Endothelial cell (in vitro differentiated cells): ENCODE measurements at regions not wholly inside any gene's neighbourhood (a gene's known extent, or its start where the extent isn't known, plus 50 kb on each side); places are given as distances from the start of the nearest gene placed in this dataset.

Source experiments
- DNase-seq: peaks from one replicate; pipeline ENCODE4 v3.0.0; 2021; ENCODE audit warnings: low spot score
- H3K27ac Mint-ChIP-seq: one replicate; pipeline ENCODE4 v1.8.0; 2021; ENCODE audit warnings: mixed read lengths, inconsistent platforms; ENCODE audit not compliant: unreplicated experiment
- H3K27me3 Mint-ChIP-seq: one replicate; pipeline ENCODE4 v1.8.0; 2021; ENCODE audit warnings: mild to moderate bottlenecking, moderate library complexity, mixed read lengths, inconsistent platforms; ENCODE audit not compliant: unreplicated experiment
- H3K36me3 Mint-ChIP-seq: one replicate; pipeline ENCODE4 v1.8.0; 2021; ENCODE audit warnings: mild to moderate bottlenecking, low read depth, mixed read lengths, inconsistent platforms; ENCODE audit not compliant: unreplicated experiment
- H3K4me1 Mint-ChIP-seq: one replicate; pipeline ENCODE4 v1.8.0; 2021; ENCODE audit warnings: mild to moderate bottlenecking, mixed read lengths, inconsistent platforms; ENCODE audit not compliant: unreplicated experiment
- H3K4me3 Mint-ChIP-seq: one replicate; pipeline ENCODE4 v1.8.0; 2021; ENCODE audit warnings: mild to moderate bottlenecking, mixed read lengths, inconsistent platforms; ENCODE audit not compliant: unreplicated experiment
- H3K9me3 Mint-ChIP-seq: one replicate; pipeline ENCODE4 v1.8.0; 2021; ENCODE audit warnings: mixed read lengths, inconsistent platforms; ENCODE audit not compliant: unreplicated experiment
- TF ChIP-seq, protein P1 (sequence below): fragments of 200-600 bp; sonication (generic); IDR thresholded peaks from one replicate; pipeline ENCODE4 v1.5.0; 2021; ENCODE audit warnings: antibody characterized with exemption; ENCODE audit not compliant: unreplicated experiment

DNA sequence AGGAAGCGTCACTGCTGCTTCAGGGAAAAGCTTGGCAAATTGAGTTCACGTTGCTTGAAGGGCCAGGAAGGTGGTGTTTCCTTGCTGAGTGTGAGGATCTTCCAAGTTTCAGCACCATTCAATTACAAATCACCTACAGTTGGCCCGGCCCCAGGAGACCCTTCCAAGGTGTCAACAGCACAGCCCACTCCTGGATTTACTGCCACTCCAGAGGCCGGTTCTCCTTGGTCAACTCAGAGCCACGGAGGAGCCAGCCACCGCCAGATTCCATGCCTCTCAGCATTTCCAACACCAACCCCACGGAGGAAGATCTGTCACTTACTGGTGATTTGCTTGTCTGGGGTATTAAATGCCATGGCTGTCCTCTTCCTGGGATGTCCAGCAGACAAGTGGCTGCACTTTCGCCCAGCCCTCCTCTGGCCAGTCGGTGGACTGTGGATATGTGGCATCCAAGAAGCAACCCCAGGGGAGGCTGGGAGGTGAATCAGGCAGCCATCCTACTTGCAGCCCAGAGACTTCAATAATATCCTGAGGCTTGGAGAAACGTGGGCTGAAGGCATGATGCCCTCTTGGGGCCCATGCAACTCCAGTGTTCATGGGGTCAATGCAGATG, 74.1 kb upstream of the SHANK2 start:
- H3K27ac Mint-ChIP-seq = no peak overlapping the region
- no peak for DNase-seq
- peaks cover 5% of the 10 kb centered on the region for H3K27me3 Mint-ChIP-seq
- peaks cover 10% of the 10 kb centered on the region for H3K9me3 Mint-ChIP-seq
- TF ChIP-seq, protein P1, sequence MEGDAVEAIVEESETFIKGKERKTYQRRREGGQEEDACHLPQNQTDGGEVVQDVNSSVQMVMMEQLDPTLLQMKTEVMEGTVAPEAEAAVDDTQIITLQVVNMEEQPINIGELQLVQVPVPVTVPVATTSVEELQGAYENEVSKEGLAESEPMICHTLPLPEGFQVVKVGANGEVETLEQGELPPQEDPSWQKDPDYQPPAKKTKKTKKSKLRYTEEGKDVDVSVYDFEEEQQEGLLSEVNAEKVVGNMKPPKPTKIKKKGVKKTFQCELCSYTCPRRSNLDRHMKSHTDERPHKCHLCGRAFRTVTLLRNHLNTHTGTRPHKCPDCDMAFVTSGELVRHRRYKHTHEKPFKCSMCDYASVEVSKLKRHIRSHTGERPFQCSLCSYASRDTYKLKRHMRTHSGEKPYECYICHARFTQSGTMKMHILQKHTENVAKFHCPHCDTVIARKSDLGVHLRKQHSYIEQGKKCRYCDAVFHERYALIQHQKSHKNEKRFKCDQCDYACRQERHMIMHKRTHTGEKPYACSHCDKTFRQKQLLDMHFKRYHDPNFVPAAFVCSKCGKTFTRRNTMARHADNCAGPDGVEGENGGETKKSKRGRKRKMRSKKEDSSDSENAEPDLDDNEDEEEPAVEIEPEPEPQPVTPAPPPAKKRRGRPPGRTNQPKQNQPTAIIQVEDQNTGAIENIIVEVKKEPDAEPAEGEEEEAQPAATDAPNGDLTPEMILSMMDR = no peak
- H3K4me3 Mint-ChIP-seq = no peak overlapping the region
- H3K4me1 Mint-ChIP-seq = no peaks in the 10 kb centered on the region
- H3K36me3 Mint-ChIP-seq = peaks cover 15% of the 10 kb centered on the region

DNA sequence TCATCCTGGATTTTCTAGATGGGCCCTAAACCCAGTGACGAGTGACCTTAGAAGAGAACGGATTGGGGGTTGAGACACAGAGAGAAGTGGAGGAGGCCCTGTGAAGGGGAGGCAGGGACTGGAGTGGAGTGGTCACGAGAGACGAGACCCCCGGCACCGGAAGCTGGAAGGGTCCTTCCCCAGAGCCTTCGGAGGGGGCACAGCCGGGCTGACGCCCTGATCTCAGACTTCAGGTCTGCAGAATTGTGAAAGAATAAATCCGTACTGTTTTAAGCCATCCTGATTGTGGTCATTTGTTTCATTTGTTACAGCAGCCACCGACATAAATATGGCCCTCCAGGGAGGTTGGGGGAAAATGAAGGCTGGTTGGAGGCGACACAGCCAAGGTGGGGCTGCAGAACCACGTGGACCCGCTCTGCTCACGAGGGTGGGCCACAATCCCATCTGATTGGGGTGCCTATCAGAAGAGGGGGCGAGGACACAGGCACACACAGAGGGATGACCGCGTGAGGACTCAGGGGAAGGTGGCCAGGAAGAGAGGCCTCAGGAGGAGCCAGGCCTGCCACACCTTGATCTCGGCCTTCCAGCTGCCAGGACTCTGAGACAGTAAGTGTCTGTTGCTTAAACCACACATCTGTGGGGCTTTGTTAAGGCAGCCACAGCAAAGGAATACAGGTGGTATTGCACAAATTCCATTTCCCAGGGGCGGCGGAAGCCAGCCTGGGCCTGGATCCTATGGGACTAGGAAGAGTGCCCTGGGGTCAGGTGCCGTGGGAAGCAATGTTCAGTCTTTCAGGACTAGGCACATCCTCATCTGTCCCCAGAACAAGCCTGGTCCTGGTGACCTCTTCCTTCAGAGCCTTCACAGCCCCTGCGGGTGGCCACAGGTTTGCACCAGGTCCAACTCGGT, 73.3 kb upstream of the SHANK2 start:
- Mint-ChIP-seq H3K27ac (no peak overlapping the region), H3K4me3 (no peak overlapping the region), H3K27me3 (peaks cover 5% of the 10 kb centered on the region), H3K4me1 (no peaks in the 10 kb centered on the region), H3K9me3 (peaks cover 10% of the 10 kb centered on the region), H3K36me3 (peaks cover 15% of the 10 kb centered on the region)
- DNase-seq = no peak
- TF ChIP-seq, protein P1 = no peak

DNA sequence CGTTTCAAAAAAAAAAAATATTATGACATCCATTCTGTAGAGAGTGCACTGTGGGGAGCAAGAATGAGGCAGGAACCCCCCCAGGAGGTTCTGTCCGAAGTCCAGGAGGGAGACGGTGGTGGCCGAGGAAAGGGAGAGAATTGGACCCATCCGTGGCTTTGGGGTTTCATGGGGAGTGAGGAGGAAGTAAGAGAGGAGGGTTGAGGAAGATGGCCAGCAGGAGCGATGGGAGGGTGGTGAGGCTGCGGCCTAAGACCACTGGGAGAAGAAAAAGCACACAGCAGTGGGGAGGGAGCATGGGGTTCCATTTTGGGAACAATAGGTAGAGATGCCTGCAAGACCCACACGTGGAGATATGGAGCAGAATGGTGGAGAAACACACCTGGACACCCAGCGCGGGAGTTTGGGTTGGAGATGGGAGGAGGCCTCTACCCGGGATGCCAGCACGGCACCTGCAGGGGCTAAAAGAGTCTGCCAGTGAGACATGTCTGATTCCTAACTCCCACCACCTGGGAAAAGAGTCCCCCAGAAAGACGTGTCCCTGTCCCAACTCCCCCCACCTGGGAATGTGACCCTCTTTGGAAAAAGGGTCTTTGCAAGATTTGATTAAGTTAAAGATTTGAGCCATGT, 72.5 kb upstream of the SHANK2 start:
- peaks cover 7% of the 10 kb centered on the region for H3K9me3 Mint-ChIP-seq
- H3K4me3 Mint-ChIP-seq = no peak overlapping the region
- peaks cover 5% of the 10 kb centered on the region for H3K27me3 Mint-ChIP-seq
- peaks cover 13% of the 10 kb centered on the region for H3K36me3 Mint-ChIP-seq
- DNase-seq = no peak
- no peaks in the 10 kb centered on the region for H3K4me1 Mint-ChIP-seq
- TF ChIP-seq, protein P1 = no peak
- H3K27ac Mint-ChIP-seq = no peak overlapping the region

DNA sequence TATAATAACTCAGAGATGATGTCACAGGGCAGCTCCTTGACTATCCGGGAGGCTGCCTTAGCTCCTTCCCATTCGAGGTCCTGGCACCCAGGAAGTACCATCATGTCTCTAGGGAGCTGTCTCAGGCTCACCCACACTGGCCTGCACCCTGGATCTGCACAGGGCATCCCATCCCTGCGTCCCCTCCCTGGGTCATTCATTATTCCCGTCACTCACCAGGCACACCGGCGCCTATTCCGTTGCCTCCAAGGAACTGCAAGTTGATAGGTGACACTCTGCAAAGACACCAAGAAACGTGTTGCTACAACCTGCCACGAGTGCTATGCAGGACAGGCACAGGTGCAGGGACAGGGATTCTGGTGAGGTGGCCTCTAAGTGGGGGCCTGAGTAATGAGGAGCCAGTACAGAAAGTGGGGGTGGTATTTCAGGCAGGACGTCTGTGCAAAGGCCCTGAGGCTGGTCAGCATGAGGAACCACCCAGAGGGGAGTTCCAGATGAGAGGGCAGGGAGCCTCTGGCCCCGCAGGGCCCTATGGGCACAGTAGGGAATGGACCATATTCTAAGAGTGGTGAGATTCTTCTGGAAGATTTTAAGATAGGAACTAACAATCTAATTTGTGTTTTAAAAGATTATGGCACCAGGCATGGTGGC, 71.6 kb upstream of the SHANK2 start:
- no peak overlapping the region for H3K4me3 Mint-ChIP-seq
- H3K4me1 Mint-ChIP-seq = no peaks in the 10 kb centered on the region
- peaks cover 4% of the 10 kb centered on the region for H3K27me3 Mint-ChIP-seq

More for the DNA sequence above, 71.6 kb upstream of the SHANK2 start:
- no peak for DNase-seq
- Mint-ChIP-seq H3K9me3 (peaks cover 10% of the 10 kb centered on the region), H3K27ac (no peak overlapping the region), H3K36me3 (peaks cover 11% of the 10 kb centered on the region)
- TF ChIP-seq, protein P1 = no peak
